Mesendoderm (in vitro differentiated cells): ENCODE measurements at regions not wholly inside any gene's neighbourhood (a gene's known extent, or its start where the extent isn't known, plus 50 kb on each side); places are given as distances from the start of the nearest gene placed in this dataset.

ENCODE experiments used
- DNase-seq: peaks from one replicate; pipeline ENCODE4 v3.0.0; 2013
- H2AK5ac ChIP-seq: 2 replicates; pipeline ENCODE4 v1.6.1; 2013; ENCODE audit warnings: low read length, inconsistent platforms
- H2BK120ac ChIP-seq: 2 replicates; pipeline ENCODE4 v1.6.1; 2013; ENCODE audit warnings: low read depth, mild to moderate bottlenecking, low read length, moderate library complexity, mixed read lengths
- H2BK15ac ChIP-seq: replicated peaks from 2 replicates; pipeline ENCODE4 v1.6.1; 2013; ENCODE audit warnings: low read depth, mild to moderate bottlenecking, moderate library complexity
- H2BK5ac ChIP-seq: 2 replicates; pipeline ENCODE4 v1.6.1; 2013; ENCODE audit warnings: low read length, inconsistent platforms
- H3K18ac ChIP-seq: 2 replicates; pipeline ENCODE4 v1.6.1; 2013; ENCODE audit warnings: mild to moderate bottlenecking, low read length, mixed read lengths
- H3K23ac ChIP-seq: one replicate; pipeline ENCODE4 v1.6.1; 2013; ENCODE audit warnings: low read length
- H3K27ac ChIP-seq: 2 replicates; pipeline ENCODE4 v1.5.1; 2013; ENCODE audit warnings: low read depth, mild to moderate bottlenecking, inconsistent platforms, low read length, moderate library complexity
- H3K27me3 ChIP-seq: 2 replicates; pipeline ENCODE4 v1.6.1; 2013; ENCODE audit warnings: low read length, control low read depth, mild to moderate bottlenecking, inconsistent platforms; ENCODE audit not compliant: insufficient read depth, poor library complexity
- H3K36me3 ChIP-seq: 2 replicates; pipeline ENCODE4 v1.6.1; 2013; ENCODE audit warnings: low read length, inconsistent platforms; ENCODE audit not compliant: control insufficient read depth, insufficient read depth
- H3K4ac ChIP-seq: one replicate; pipeline ENCODE4 v1.6.1; 2013; ENCODE audit warnings: low read depth, mild to moderate bottlenecking, low read length, moderate library complexity
- H3K4me1 ChIP-seq: 2 replicates; pipeline ENCODE4 v1.6.1; 2013; ENCODE audit warnings: low read depth, low read length, inconsistent platforms; ENCODE audit not compliant: control insufficient read depth
- H3K4me2 ChIP-seq: 2 replicates; pipeline ENCODE4 v1.6.1; 2013; ENCODE audit warnings: low read length
- H3K4me3 ChIP-seq: 2 replicates; pipeline ENCODE4 v1.5.1; 2013; ENCODE audit warnings: mild to moderate bottlenecking, low read length
- H3K56ac ChIP-seq: one replicate; pipeline ENCODE4 v1.6.1; 2013; ENCODE audit warnings: low read length
- H3K79me1 ChIP-seq: 2 replicates; pipeline ENCODE4 v1.6.1; 2013; ENCODE audit warnings: low read length, inconsistent platforms
- H3K79me2 ChIP-seq: 2 replicates; pipeline ENCODE4 v1.6.1; 2013; ENCODE audit warnings: mild to moderate bottlenecking, low read length; ENCODE audit not compliant: control insufficient read depth, insufficient read depth
- H3K9ac ChIP-seq: 2 replicates; pipeline ENCODE4 v1.6.1; 2013; ENCODE audit warnings: low read length, inconsistent platforms
- H4K5ac ChIP-seq: one replicate; pipeline ENCODE4 v1.6.1; 2013; ENCODE audit warnings: low read length
- H4K8ac ChIP-seq: one replicate; pipeline ENCODE4 v1.6.1; 2013; ENCODE audit warnings: low read depth, mild to moderate bottlenecking, control low read depth, low read length, moderate library complexity
- whole genome bisulfite sequencing: extraction: QIAGEN DNeasy Blood & Tissue Kit; methylation state at CpG from one replicate; pipeline ENCODE4 v1.1.7; 2013; ENCODE audit warnings: low lambda C conversion rate, missing lambda C conversion rate; ENCODE audit not compliant: insufficient coverage; ENCODE audit errors: extremely low coverage; 5-methylcytosine and 5-hydroxymethylcytosine counted together

GRCh38 chr18:78639006-78639950 is 340.3 kb upstream of the SALL3 start:
- no peaks in the 10 kb centered on the region for H3K27me3 ChIP-seq
- H3K79me1 ChIP-seq = no peaks in the 10 kb centered on the region
- H3K27ac ChIP-seq = no peak overlapping the region
- H3K4me1 ChIP-seq = no peaks in the 10 kb centered on the region
- H3K36me3 ChIP-seq = no peaks in the 10 kb centered on the region
- no peak overlapping the region for H2BK120ac ChIP-seq
- no CpG with 5 or more reads among the region's 23 CpGs for whole genome bisulfite sequencing
- no peak overlapping the region for H3K18ac ChIP-seq
- no peak overlapping the region for H3K23ac ChIP-seq
- H3K4me2 ChIP-seq = no peak overlapping the region
- no peak overlapping the region for H3K4me3 ChIP-seq
- no peak overlapping the region for H2AK5ac ChIP-seq
- no peak overlapping the region for H3K56ac ChIP-seq
- DNase-seq = no peak
- H3K9ac ChIP-seq = no peak overlapping the region
- no peak overlapping the region for H2BK5ac ChIP-seq
- no peak overlapping the region for H4K5ac ChIP-seq
- H3K4ac ChIP-seq = no peak overlapping the region
- no peak overlapping the region for H4K8ac ChIP-seq
- H2BK15ac ChIP-seq = no peak overlapping the region
- no peaks in the 10 kb centered on the region for H3K79me2 ChIP-seq

DNA sequence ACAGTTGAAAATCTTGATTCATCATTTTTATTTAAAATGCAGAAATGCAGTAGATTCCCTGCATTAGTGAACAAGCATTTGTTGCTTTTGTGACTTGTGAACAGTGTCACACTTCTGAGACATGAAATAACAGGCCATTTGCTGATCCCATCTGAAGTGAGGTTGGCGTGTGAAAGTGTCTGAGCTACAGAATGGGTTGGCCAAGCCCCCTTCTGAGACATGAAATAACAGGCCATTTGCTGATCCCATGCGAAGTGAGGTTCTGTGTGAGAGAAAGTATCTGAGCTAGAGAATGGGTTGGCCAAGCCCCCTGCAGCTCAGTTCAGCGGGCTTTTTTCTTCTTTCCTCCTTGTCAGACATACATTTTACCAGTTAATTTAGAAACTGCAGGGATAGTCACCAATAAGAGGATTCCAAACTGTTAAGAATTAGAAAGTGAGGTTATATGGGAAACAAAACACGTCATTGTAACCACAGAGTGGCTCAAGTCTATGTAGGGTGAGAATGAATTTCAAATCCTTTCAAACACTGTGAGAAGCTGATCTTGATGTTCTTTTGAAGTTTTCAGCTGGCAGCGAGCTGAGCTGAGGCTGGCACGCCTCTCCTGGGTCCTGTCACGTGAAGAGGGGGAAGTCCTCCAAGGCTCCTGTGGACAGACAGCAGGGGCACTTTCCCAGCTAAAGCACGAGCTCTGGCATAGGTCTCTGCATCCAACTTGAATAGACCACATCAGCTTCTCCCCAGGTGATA is 339.2 kb upstream of the SALL3 start:
- no peaks in the 10 kb centered on the region for H3K27me3 ChIP-seq
- no peak overlapping the region for H4K5ac ChIP-seq
- H4K8ac ChIP-seq = no peak overlapping the region
- H3K4ac ChIP-seq = no peak overlapping the region
- no peak overlapping the region for H3K27ac ChIP-seq
- no peak overlapping the region for H2AK5ac ChIP-seq
- no peaks in the 10 kb centered on the region for H3K4me1 ChIP-seq
- H3K23ac ChIP-seq = no peak overlapping the region
- no peak overlapping the region for H3K18ac ChIP-seq
- no peak overlapping the region for H2BK5ac ChIP-seq
- no peak overlapping the region for H3K4me3 ChIP-seq
- H3K79me2 ChIP-seq = no peaks in the 10 kb centered on the region
- no peak overlapping the region for H3K9ac ChIP-seq
- no peaks in the 10 kb centered on the region for H3K36me3 ChIP-seq
- H3K56ac ChIP-seq = no peak overlapping the region
- no CpG with 5 or more reads among the region's 8 CpGs for WGBS
- no peak overlapping the region for H2BK15ac ChIP-seq
- DNase-seq = peak; percentile 46
- H3K79me1 ChIP-seq = no peaks in the 10 kb centered on the region
- H3K4me2 ChIP-seq = no peak overlapping the region
- H2BK120ac ChIP-seq = no peak overlapping the region

- Histone ChIP-seq H3K4me1 (no peaks in the 10 kb centered on the region), H3K79me1 (no peaks in the 10 kb centered on the region), H3K9ac (no peak overlapping the region), H2BK15ac (no peak overlapping the region), H3K23ac (no peak overlapping the region), H2BK120ac (no peak overlapping the region), H3K27me3 (no peaks in the 10 kb centered on the region), H4K8ac (no peak overlapping the region), H3K4ac (no peak overlapping the region), H3K79me2 (no peaks in the 10 kb centered on the region), H4K5ac (no peak overlapping the region), H2BK5ac (no peak overlapping the region), H3K27ac (no peak overlapping the region), H3K4me3 (no peak overlapping the region), H3K18ac (no peak overlapping the region), H2AK5ac (no peak overlapping the region), H3K56ac (no peak overlapping the region), H3K4me2 (no peak overlapping the region), H3K36me3 (no peaks in the 10 kb centered on the region)
- no peak for DNase-seq
- WGBS = no CpG with 5 or more reads among the region's 3 CpGs
These were observed 337.9 kb upstream of the SALL3 start for GRCh38 chr18:78641689-78642231.

DNA sequence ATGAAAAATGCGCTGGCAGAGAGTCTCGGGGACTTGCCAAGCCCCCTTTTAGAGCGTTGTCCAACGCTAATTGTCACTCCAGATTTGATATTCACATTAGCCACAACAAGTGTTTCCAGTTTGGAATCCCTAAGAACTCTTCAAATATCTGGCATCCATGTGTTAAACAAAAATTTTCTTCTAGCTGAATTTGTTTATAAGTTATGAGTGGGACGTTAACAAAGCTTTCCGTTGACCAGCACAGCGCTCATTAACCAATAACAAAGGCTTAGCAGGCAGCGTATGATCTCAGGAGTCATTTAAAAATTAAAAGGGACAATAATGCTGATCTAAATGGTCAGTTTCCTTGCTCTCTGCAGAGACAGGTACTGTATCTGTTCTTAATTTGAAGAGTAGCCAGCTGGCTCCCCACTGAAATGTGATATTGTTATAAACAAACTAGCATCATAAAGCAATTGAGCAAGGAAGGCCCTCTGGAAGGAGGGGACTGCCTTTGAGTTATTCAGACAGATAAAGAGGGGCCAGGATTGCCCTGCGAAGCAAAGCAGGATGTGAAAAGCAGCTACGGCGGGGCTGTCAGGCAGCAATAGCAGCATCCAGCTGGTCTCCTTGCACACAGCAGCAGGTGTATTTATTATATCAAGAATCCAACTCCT is 337.2 kb upstream of the SALL3 start:
- Histone ChIP-seq H2BK15ac (no peak overlapping the region), H3K36me3 (no peaks in the 10 kb centered on the region), H2BK5ac (no peak overlapping the region), H3K79me2 (no peaks in the 10 kb centered on the region), H4K5ac (no peak overlapping the region), H2AK5ac (no peak overlapping the region), H3K56ac (no peak overlapping the region), H3K27me3 (no peaks in the 10 kb centered on the region), H3K27ac (no peak overlapping the region), H3K79me1 (no peaks in the 10 kb centered on the region), H3K9ac (no peak overlapping the region), H3K4ac (no peak overlapping the region), H3K23ac (no peak overlapping the region), H3K4me2 (no peak overlapping the region), H3K18ac (no peak overlapping the region), H4K8ac (no peak overlapping the region), H3K4me3 (no peak overlapping the region), H3K4me1 (no peaks in the 10 kb centered on the region), H2BK120ac (no peak overlapping the region)
- WGBS = no CpG with 5 or more reads among the region's 11 CpGs
- no peak for DNase-seq

DNA sequence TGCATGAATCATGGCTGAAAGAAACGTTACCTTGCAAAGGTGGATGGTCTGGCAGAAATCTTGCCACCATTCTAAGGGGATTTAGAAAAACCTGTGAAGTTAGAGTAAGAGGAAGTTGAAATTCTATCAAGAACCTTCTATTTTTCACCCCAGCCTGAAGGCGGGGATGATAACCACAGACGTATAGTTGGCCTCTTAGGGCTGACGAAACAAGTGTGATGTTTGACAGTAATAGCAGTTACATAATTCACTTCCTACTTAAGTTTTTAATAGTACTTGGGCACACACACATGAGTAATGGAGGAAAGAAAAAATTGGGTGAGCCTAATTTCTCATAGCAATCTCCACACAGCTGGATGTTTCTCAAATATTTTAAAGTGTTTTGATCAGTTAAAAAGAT is 336.6 kb upstream of the SALL3 start:
- H3K18ac ChIP-seq = no peak overlapping the region
- H4K5ac ChIP-seq = no peak overlapping the region
- no peak overlapping the region for H2BK15ac ChIP-seq
- H3K23ac ChIP-seq = no peak overlapping the region
- no peak overlapping the region for H2BK120ac ChIP-seq
- WGBS = no CpG with 5 or more reads among the region's 4 CpGs
- H3K4me3 ChIP-seq = no peak overlapping the region
- no peaks in the 10 kb centered on the region for H3K79me1 ChIP-seq
- H3K27me3 ChIP-seq = no peaks in the 10 kb centered on the region
- H3K4me2 ChIP-seq = no peak overlapping the region
- no peak overlapping the region for H3K27ac ChIP-seq
- H2AK5ac ChIP-seq = no peak overlapping the region
- no peak overlapping the region for H4K8ac ChIP-seq
- no peaks in the 10 kb centered on the region for H3K4me1 ChIP-seq
- no peak overlapping the region for H2BK5ac ChIP-seq
- H3K79me2 ChIP-seq = no peaks in the 10 kb centered on the region
- no peak for DNase-seq
- H3K56ac ChIP-seq = no peak overlapping the region
- no peak overlapping the region for H3K4ac ChIP-seq
- H3K9ac ChIP-seq = no peak overlapping the region
- H3K36me3 ChIP-seq = no peaks in the 10 kb centered on the region
